SK-N-SH (cell line): ENCODE measurements at regions not wholly inside any gene's neighbourhood (a gene's known extent, or its start where the extent isn't known, plus 50 kb on each side); places are given as distances from the start of the nearest gene placed in this dataset.

Experiments used
- CTCF ChIA-PET: fragments of 300-600, 350-600 bp; formaldehyde crosslinking; extraction: SDS; loops from one replicate; lab custom pipeline; 2021; lab: Yijun Ruan, JAX
- POLR2A ChIA-PET: fragments of 350-600 bp; sonication (Branson Sonifier 250); formaldehyde crosslinking; extraction: SDS; loops from one replicate; lab custom pipeline; 2020; ENCODE audit warnings: antibody characterized with exemption, inconsistent platforms; lab: Yijun Ruan, JAX
- DNase-seq: peaks from one replicate; pipeline ENCODE4 v3.0.0; 2012
- H2AFZ ChIP-seq: fragments of 200-600 bp; sonication (generic); 2 replicates; pipeline ENCODE4 v1.8.1; 2016; ENCODE audit warnings: antibody characterized with exemption, mild to moderate bottlenecking, low read depth
- H3F3A ChIP-seq: fragments of 200-600 bp; sonication (generic); replicated peaks from 2 replicates; pipeline ENCODE3; 2016; ENCODE audit warnings: antibody characterized with exemption, mild to moderate bottlenecking; ENCODE audit not compliant: insufficient read depth
- H3K27ac ChIP-seq, 2 experiments: fragments of 200-500 bp in 1 of 2; fragments of 200-600 bp in 1 of 2; sonication (Bioruptor generic) in 1 of 2; sonication (generic), shearing (Covaris generic) in 1 of 2; 2 replicates each; pipeline versions ENCODE4 v1.5.1 to v1.6.1; 2014 to 2016; ENCODE audit warnings: low read depth in 2 of 2, inconsistent platforms in 1 of 2, low read length in 1 of 2, mild to moderate bottlenecking in 1 of 2, mixed read lengths in 1 of 2
- H3K27me3 ChIP-seq: fragments of 200-600 bp; sonication (generic), shearing (Covaris generic); 2 replicates; pipeline ENCODE4 v1.6.1; 2016; ENCODE audit warnings: mixed run types; ENCODE audit not compliant: insufficient read depth
- H3K36me3 ChIP-seq, 2 experiments: fragments of 200-500 bp in 1 of 2; fragments of 200-600 bp in 1 of 2; sonication (Bioruptor generic) in 1 of 2; sonication (generic) in 1 of 2; replicated peaks in 1 of 2; 2 replicates each; pipeline versions ENCODE3 to v1.5.1; 2014 to 2016; ENCODE audit warnings: low read length in 1 of 2, mild to moderate bottlenecking in 1 of 2; ENCODE audit not compliant: insufficient read depth in 2 of 2, control insufficient read depth in 1 of 2
- H3K4me1 ChIP-seq, 2 experiments: fragments of 200-500 bp in 1 of 2; fragments of 200-600 bp in 1 of 2; sonication (Bioruptor generic) in 1 of 2; sonication (generic), shearing (Covaris generic) in 1 of 2; 2 replicates each; pipeline versions ENCODE4 v1.5.1 to v1.6.1; 2014 to 2016; ENCODE audit warnings: low read depth in 1 of 2, low read length in 1 of 2, mixed run types in 1 of 2; ENCODE audit not compliant: insufficient read depth in 2 of 2, control insufficient read depth in 1 of 2
- H3K4me2 ChIP-seq: fragments of 200-600 bp; sonication (generic), shearing (Covaris generic); 2 replicates; pipeline ENCODE4 v1.6.1; 2017; ENCODE audit warnings: mixed run types
- H3K4me3 ChIP-seq, 2 experiments: fragments of 200-500 bp in 1 of 2; fragments of 200-600 bp in 1 of 2; sonication (Bioruptor generic) in 1 of 2; sonication (generic), shearing (Covaris generic) in 1 of 2; 2 replicates each; pipeline versions ENCODE4 v1.5.1 to v1.8.1; 2014 to 2016; ENCODE audit warnings: low read depth in 2 of 2, inconsistent platforms in 1 of 2, low read length in 1 of 2, mild to moderate bottlenecking in 1 of 2, mixed read lengths in 1 of 2, moderate library complexity in 1 of 2
- H3K79me2 ChIP-seq: fragments of 200-600 bp; sonication (generic); 2 replicates; pipeline ENCODE4 v1.8.1; 2017; ENCODE audit warnings: mild to moderate bottlenecking; ENCODE audit not compliant: insufficient read depth
- H3K9ac ChIP-seq: fragments of 200-600 bp; sonication (generic); 2 replicates; pipeline ENCODE4 v1.6.1; 2017; ENCODE audit warnings: mixed run types
- H3K9me2 ChIP-seq: fragments of 200-600 bp; sonication (generic); 2 replicates; pipeline ENCODE4 v1.6.1; 2017; ENCODE audit warnings: mixed run types
- H3K9me3 ChIP-seq: fragments of 200-600 bp; sonication (generic); 2 replicates; pipeline ENCODE4 v1.6.1; 2017; ENCODE audit warnings: mixed run types, mild to moderate bottlenecking, moderate library complexity
- H4K20me1 ChIP-seq: fragments of 200-600 bp; sonication (generic); 2 replicates; pipeline ENCODE4 v1.6.1; 2017; ENCODE audit warnings: mild to moderate bottlenecking, mixed run types; ENCODE audit not compliant: insufficient read depth
- CTCF ChIP-seq: fragments of 200-600 bp; sonication (generic); IDR thresholded peaks from 2 replicates; pipeline ENCODE4 v1.6.1; 2017; ENCODE audit warnings: antibody characterized with exemption, mild to moderate bottlenecking, moderate library complexity
- ELF1 ChIP-seq: IDR thresholded peaks from 2 replicates; pipeline ENCODE4 v1.4.0; 2012
- EP300 ChIP-seq, 2 experiments: IDR thresholded peaks; 2 replicates each; pipeline versions ENCODE4 v1.4.0 to v1.6.1; 2012; ENCODE audit warnings: borderline replicate concordance in 1 of 2, low read depth in 1 of 2, low read length in 1 of 2
- FOSL2 ChIP-seq: IDR thresholded peaks from 2 replicates; pipeline ENCODE4 v1.4.0; 2012; ENCODE audit warnings: low read depth, mild to moderate bottlenecking, moderate library complexity, borderline replicate concordance
- IRF3 ChIP-seq: fragments of 150-350 bp; IDR thresholded peaks from 2 replicates; pipeline ENCODE4 v1.6.1; 2016; ENCODE audit warnings: mild to moderate bottlenecking, low read depth, low read length
- MAX ChIP-seq: IDR thresholded peaks from 2 replicates; pipeline ENCODE4 v1.4.0; 2012; ENCODE audit warnings: low read depth
- MEF2A ChIP-seq: IDR thresholded peaks from 2 replicates; pipeline ENCODE4 v1.4.0; 2012; ENCODE audit warnings: low read depth, borderline replicate concordance
- NFIC ChIP-seq: IDR thresholded peaks from 2 replicates; pipeline ENCODE4 v1.4.0; 2012; ENCODE audit warnings: borderline replicate concordance
- NRF1 ChIP-seq: IDR thresholded peaks from 2 replicates; pipeline ENCODE4 v1.6.1; 2012; ENCODE audit warnings: low read depth, mild to moderate bottlenecking, low read length
- PBX3 ChIP-seq: IDR thresholded peaks from 2 replicates; pipeline ENCODE4; 2012
- RCOR1 ChIP-seq: fragments of 150-350 bp; IDR thresholded peaks from 2 replicates; pipeline ENCODE4 v1.6.1; 2017; ENCODE audit warnings: antibody characterized with exemption, low read length
- REST ChIP-seq: IDR thresholded peaks from 2 replicates; pipeline ENCODE4 v1.6.1; 2012; ENCODE audit warnings: mild to moderate bottlenecking, low read depth, low read length, moderate library complexity
- RFX5 ChIP-seq: IDR thresholded peaks from 2 replicates; pipeline ENCODE4 v1.6.1; 2012; ENCODE audit warnings: mild to moderate bottlenecking, improper control_type of control experiment, low read length
- RXRA ChIP-seq: IDR thresholded peaks from 2 replicates; pipeline ENCODE4 v1.4.0; 2012; ENCODE audit warnings: low read depth, mild to moderate bottlenecking, borderline replicate concordance
- SIN3A ChIP-seq: IDR thresholded peaks from 2 replicates; pipeline ENCODE4 v1.6.1; 2012; ENCODE audit warnings: low read depth, mild to moderate bottlenecking, low read length, moderate library complexity, borderline replicate concordance
- TCF12 ChIP-seq: IDR thresholded peaks from 2 replicates; pipeline ENCODE4 v1.4.0; 2012
- USF1 ChIP-seq: IDR thresholded peaks from 2 replicates; pipeline ENCODE4 v1.4.0; 2012; ENCODE audit warnings: low read depth, borderline replicate concordance
- ZBTB33 ChIP-seq: IDR thresholded peaks from 2 replicates; pipeline ENCODE4 v1.4.0; 2012; ENCODE audit warnings: low read depth, borderline replicate concordance
- WGBS: methylation state at CpG from one replicate; pipeline ENCODE4 v1.1.6; 2017; ENCODE audit warnings: low lambda C conversion rate; 5-methylcytosine and 5-hydroxymethylcytosine counted together

GRCh38 chr13:83167203-83167602 lies 715.1 kb downstream of the SLITRK1 start:
- WGBS: 30% methylated on average over 3 of the region's 3 CpGs
- POLR2A ChIA-PET: no interaction called here
- no peak for TF ChIP-seq MAX
- no peak for TF ChIP-seq RCOR1
- no peak for TF ChIP-seq ELF1
- no peak for TF ChIP-seq NFIC
- no peak for TF ChIP-seq TCF12
- no peak for TF ChIP-seq RXRA
- no peak for TF ChIP-seq ZBTB33
- no peak for TF ChIP-seq NRF1
- TF ChIP-seq CTCF: no peak
- no peak for TF ChIP-seq IRF3
- TF ChIP-seq FOSL2: no peak
- no peak for TF ChIP-seq RFX5
- no peak for TF ChIP-seq PBX3
- TF ChIP-seq SIN3A: no peak
- TF ChIP-seq MEF2A: no peak
- TF ChIP-seq USF1: no peak
- no peak for TF ChIP-seq EP300 (IDR thresholded peaks at IDR 0.05; ENCODE audit: borderline replicate concordance in 1 of 2, low read depth in 1 of 2, low read length in 1 of 2)
- no peak for TF ChIP-seq REST

More at GRCh38 chr13:83167203-83167602, 715.1 kb downstream of the SLITRK1 start:
- no peak overlapping the region for H3K4me2 ChIP-seq
- H3K9me3 ChIP-seq: no peaks in the 10 kb centered on the region; the same call in 1 of the 2 replicates
- H3K4me1 ChIP-seq: no peaks in the 10 kb centered on the region
- no peak overlapping the region for H3K27ac ChIP-seq
- H3K4me3 ChIP-seq: no peak overlapping the region
- CTCF ChIA-PET: no interaction called here
- no peaks in the 10 kb centered on the region for H3K79me2 ChIP-seq
- H4K20me1 ChIP-seq: no peaks in the 10 kb centered on the region
- no peaks in the 10 kb centered on the region for H3K9me2 ChIP-seq
- no peak overlapping the region for H2AFZ ChIP-seq
- no peaks in the 10 kb centered on the region for H3K36me3 ChIP-seq
- H3K9ac ChIP-seq: no peak overlapping the region
- DNase-seq: no peak
- H3F3A ChIP-seq: no peaks in the 10 kb centered on the region
- no peaks in the 10 kb centered on the region for H3K27me3 ChIP-seq
